GM20000 (cell line): ENCODE measurements at regions not wholly inside any gene's neighbourhood (a gene's known extent, or its start where the extent isn't known, plus 50 kb on each side); places are given as distances from the start of the nearest gene placed in this dataset.
"Not testable (repeated sequence)": the region's sequence is repeated elsewhere in the genome, so short reads cannot be mapped to it uniquely, and the experiment has no call there.

Experiments used
- DNase-seq: peaks from one replicate; pipeline ENCODE4 v3.0.0; 2012; ENCODE audit warnings: low spot score
- CTCF ChIP-seq: IDR thresholded peaks from 2 replicates; pipeline ENCODE4 v1.5.1; 2012; ENCODE audit warnings: mild to moderate bottlenecking, control low read depth; ENCODE audit errors: extremely low read depth, missing control alignments

GRCh38 chr2:221962186-221962585 lies 336.6 kb downstream of the PAX3 start:
- no peak for TF ChIP-seq CTCF
- no peak for DNase-seq

GRCh38 chr2:221961561-221961960 lies 337.2 kb downstream of the PAX3 start:
- no peak for DNase-seq
- TF ChIP-seq CTCF = no peak

GRCh38 chr2:221958224-221958623 lies 340.6 kb downstream of the PAX3 start:
- no peak for TF ChIP-seq CTCF
- no peak for DNase-seq

GRCh38 chr2:221948076-221948475 lies 350.7 kb downstream of the PAX3 start:
- no peak for TF ChIP-seq CTCF
- no peak for DNase-seq

- DNase-seq = not testable (repeated sequence)
These were observed 354.3 kb downstream of the PAX3 start for GRCh38 chr2:221944452-221944851.

- no peak for DNase-seq
- no peak for TF ChIP-seq CTCF
These were observed 355.6 kb downstream of the PAX3 start for GRCh38 chr2:221943076-221943810.

GRCh38 chr2:221931251-221931991 lies 359.3 kb upstream of the EPHA4 start:
- DNase-seq = no peak

More at GRCh38 chr2:221931251-221931991, 359.3 kb upstream of the EPHA4 start:
- no peak for TF ChIP-seq CTCF
